Endothelial cell of hepatic sinusoid (primary cell): ENCODE measurements at regions not wholly inside any gene's neighbourhood (a gene's known extent, or its start where the extent isn't known, plus 50 kb on each side); places are given as distances from the start of the nearest gene placed in this dataset.

Source experiments
- in situ Hi-C: cut with HindIII; loops from 2 replicates; pipeline ENCODE4 v1.10.0; 2017; ENCODE audit warnings: low sequenced_read_pairs

GRCh38 chrX:134747006-134747405 is 50.0 kb downstream of the PABIR2 start:
- in situ Hi-C loops: no loop called here

GRCh38 chrX:134746410-134746785 is 50.6 kb downstream of the PABIR2 start:
- in situ Hi-C loops: no loop called here

DNA sequence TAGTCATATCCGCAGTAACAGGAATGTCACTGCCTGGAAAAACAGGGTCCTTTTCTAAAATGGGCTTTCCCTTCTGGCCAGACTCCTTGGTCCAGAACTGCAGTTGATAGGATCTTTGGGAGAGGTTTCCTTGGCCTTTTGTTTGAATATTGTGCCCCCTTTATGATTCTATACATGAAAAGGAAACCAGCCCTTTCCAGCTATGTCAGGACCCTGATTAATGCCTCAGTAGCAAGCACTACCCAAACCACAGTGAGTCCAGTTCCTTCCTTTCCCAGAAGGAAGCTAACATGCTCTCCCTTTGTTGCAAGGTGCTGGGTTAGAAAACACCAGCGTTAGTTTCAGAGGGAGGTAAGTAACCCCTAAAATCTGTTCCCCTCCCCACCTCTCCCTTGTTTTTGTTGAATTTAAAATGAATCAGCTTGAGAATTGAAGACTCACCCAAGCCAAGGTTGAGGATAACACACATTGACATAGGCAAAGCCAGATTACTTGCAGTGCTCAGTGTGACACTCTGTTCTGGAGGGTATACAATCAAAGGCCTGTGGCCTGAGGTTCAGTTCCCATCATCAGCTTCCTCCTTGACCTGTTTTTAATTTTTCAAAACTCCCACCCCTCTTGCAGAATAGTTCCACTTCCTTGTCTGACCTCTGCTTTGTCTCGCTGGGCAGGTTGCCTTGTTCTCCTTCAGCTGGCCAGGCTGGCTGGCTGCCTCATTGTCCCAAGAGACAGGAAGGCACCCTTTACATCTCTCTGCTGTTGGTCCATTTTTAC is 51.2 kb downstream of the PABIR2 start:
- in situ Hi-C loops: no loop called here

DNA sequence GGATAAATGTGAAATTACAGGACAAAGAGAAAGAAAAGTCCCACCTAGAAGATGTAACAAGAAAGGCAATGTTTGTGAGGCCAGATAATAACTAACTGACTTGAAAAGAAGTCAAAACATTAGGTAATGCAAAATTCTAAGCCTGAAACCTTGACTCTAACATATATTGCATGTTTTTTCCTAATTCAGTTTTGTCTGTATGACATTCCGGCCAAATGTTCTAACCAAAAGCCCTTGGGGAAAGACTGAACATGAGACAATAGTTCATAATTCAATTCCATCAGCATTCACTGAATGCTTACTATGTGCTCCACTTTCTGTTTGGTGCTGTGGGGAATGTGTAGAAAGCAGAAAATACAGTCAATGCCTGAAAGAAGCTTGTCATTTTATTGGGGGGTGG is 53.9 kb downstream of the PABIR2 start:
- in situ Hi-C loops: no loop called here

DNA sequence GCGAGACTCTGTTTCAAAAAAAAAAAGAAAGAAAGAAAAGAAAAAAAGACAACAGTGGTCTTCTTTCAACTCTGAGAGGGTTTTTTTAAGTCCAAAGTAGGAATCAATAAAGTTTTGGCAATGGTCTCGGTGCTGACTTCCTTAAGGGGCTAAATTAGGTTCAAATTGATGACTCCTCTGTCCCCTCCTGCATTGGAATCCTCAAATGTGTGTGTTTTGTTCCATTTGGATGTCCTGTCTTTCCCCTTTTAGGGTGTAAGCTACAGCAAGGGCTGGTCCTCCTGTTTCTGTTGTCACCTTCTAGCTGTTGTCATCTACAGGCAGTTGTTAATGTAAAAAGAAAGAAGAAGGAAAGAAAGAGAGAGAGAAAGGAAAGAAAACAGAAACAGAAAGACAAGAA is 54.4 kb downstream of the PABIR2 start:
- in situ Hi-C loops: no loop called here

- in situ Hi-C loops: no loop called here
Observed at GRCh38 chrX:134741746-134742145, 55.3 kb downstream of the PABIR2 start.

GRCh38 chrX:134738986-134739740 is 57.8 kb downstream of the PABIR2 start:
- in situ Hi-C loops: loop anchor here (5.0 to 10.0 kb wide), 2 partner anchors 47 to 64 kb away; no protein-coding TSS in a partner anchor

DNA sequence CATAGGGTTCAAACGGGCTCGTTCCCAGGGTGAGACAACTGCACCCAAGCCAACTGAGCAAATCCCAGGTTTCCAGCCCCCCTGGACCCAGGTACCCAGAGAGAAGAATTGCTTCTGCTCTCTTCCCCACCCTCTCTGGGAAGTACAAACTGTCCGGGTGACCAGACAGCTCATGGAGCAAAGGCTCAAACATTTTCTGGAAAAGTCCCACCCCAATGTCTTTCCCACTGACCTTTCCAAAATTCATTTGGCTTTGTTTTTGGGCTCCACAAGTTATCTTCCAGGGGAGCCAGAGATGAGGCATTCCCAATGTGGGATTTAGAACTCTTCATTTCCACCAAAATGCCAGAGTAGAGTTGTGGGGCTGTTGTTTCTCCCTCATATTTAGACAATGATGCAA is 58.6 kb downstream of the PABIR2 start:
- in situ Hi-C loops: loop anchor here (5.0 to 10.0 kb wide), 2 partner anchors 46 to 64 kb away; no protein-coding TSS in a partner anchor

- in situ Hi-C loops: loop anchor here (5.0 to 10.0 kb wide), 2 partner anchors 46 to 63 kb away; no protein-coding TSS in a partner anchor
Observed at GRCh38 chrX:134737721-134738369, 59.2 kb downstream of the PABIR2 start.

GRCh38 chrX:134737061-134737460 is 59.9 kb downstream of the PABIR2 start:
- in situ Hi-C loops: loop anchor here (5.0 to 10.0 kb wide), 2 partner anchors 45 to 62 kb away; no protein-coding TSS in a partner anchor

DNA sequence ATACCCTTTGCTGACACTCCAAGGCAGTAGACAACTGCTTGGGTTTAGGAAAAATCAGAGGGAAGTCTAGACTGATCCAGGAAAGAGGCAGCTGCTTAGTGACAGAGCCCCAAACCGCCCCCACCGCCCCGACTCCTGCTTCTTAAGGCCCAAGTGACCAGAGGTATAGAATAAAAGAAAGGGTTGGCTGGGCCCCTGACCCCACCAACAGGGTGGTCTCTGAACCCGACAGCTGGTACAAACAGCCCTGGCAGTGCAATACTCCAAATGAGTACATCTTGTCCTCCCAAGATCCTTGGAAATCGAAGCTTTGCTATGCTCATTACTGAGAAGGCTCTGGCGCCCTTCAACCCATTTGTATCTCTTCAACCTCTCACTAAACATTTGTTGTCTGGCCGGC is 60.6 kb downstream of the PABIR2 start:
- in situ Hi-C loops: loop anchor here (5.0 to 10.0 kb wide), 2 partner anchors 44 to 62 kb away; no protein-coding TSS in a partner anchor

DNA sequence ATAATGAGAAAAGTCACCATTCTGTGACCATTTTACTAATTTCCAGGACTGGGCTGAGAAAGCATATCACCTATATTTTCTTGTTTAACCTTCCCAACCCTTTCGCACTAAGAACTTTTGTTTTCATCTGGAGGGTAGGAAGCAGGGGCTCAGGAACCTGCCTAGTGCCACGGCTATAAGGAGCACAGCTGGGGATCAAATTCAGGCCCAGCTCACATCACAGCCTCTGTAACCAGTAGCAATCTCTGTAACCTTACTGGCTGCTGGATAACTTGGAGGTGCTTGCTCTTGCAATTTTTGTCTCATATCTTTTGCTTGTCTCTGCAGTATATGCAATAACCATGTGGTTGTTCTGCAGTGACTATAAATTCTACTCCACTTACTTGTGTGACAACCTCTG is 62.0 kb downstream of the PABIR2 start:
- in situ Hi-C loops: loop anchor here (5.0 to 10.0 kb wide), 2 partner anchors 43 to 60 kb away; no protein-coding TSS in a partner anchor

DNA sequence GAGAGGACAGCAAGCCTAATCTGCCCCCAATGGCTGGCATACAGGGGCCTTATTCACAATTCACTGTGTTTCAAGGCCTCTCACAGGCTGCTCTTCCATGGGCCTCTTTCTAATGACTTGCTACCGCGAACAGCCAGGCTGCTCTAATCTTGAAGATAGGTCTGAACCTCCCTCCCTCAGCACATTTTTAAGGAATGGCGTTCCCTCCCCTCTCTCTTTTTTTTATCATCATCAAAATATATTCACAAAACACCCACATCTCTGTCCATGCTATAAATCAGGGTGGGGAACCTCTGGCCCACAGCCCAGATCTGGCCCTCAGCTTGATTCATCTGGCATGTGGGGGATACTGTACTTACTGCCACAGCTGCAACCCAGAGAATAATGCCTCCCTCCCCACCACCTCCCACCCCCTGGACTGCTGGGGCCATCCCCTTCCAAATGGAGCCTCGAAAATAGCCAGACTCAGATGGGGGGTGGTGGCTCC is 62.5 kb downstream of the PABIR2 start:
- in situ Hi-C loops: loop anchor here (10.0 kb wide), 1 partner anchor 60 kb away; no protein-coding TSS in a partner anchor

DNA sequence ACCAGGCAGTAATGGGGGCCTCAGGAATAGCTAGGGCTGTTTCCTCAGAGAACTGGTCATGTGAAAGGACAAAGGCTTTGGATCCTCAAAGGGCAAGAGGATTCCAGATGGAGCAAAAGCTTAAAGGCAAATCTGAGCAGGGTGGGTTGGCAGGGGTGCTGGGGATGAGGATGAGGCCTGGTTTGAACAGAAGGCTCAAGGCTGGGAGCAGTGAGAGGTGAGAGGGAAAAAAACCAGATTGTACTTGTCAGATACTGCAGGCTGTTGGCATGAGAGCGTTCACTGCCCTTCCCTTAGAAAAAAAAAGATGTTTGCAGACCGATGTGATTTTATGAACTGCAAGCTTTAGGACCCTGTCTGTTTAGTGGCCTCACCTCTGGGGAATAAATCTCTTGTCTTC is 63.4 kb downstream of the PABIR2 start:
- in situ Hi-C loops: loop anchor here (10.0 kb wide), 1 partner anchor 59 kb away; no protein-coding TSS in a partner anchor

DNA sequence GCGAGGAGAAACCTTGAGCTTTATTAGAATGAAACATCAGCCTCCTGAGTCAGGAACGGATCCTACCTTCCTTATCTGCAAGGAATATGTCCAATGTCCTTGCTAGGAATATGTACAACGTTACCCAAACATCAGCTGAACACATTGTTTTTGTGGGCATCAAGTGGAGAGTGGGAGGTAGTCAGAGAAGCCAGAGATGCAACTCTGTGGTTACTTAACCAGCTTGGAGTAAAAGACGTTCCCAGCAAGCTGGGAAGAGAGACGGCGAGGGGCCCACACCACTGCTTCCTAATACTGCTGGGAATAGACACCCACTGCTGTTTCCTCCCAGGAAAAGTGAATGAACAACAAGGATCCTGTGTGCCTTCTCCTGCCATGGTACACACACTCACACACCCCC is 64.3 kb downstream of the PABIR2 start:
- in situ Hi-C loops: loop anchor here (10.0 kb wide), 1 partner anchor 58 kb away; no protein-coding TSS in a partner anchor

- in situ Hi-C loops: loop anchor here (10.0 kb wide), 1 partner anchor 57 kb away; no protein-coding TSS in a partner anchor
Observed at GRCh38 chrX:134732152-134732551, 64.9 kb downstream of the PABIR2 start.

DNA sequence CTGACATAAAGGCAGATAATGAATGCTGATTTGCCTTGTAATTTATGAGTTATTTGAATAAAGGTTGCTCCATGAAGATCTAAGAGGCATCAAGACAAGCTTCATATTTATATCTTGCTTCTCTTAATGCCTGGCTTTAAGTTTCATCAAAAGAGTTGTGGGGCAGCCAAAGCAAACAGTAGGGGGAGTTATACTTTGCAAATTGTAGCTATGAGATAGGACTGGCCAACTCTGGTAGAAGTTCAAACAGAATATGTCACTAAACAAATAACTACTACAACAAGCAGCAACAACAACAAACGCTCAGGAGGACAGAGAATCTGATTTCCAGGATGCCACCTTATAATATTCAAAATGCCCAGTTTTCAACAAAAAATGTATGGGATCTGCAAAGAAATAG is 69.1 kb upstream of the PLAC1 start:
- in situ Hi-C loops: no loop called here

DNA sequence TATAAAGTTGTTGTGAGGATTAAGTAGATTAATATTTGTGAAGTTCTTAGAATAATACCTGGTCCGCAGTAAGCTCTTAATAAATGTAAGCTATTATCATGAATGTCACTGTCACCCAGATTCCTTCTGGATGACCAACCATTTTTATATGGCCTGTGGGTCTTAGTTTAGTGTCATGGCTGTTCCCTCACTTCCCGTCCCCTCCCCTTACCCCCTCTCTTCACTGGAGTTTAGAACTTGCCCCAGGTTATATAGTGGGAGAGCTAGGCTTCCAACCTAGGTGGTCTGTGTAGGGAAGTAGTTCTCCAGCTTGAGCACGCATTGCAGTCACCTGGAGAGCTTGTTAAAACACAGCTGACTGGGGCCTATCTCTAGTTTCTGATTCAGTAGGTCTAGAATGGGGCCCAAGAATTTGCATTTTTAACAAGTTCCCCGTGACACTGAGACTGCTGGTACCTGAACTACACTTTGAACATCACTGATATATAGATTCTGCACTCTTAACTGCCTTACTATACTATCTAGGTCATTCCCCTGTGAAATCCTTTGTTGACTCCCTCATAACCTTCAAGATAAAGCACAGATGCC is 66.9 kb upstream of the PLAC1 start:
- in situ Hi-C loops: no loop called here

DNA sequence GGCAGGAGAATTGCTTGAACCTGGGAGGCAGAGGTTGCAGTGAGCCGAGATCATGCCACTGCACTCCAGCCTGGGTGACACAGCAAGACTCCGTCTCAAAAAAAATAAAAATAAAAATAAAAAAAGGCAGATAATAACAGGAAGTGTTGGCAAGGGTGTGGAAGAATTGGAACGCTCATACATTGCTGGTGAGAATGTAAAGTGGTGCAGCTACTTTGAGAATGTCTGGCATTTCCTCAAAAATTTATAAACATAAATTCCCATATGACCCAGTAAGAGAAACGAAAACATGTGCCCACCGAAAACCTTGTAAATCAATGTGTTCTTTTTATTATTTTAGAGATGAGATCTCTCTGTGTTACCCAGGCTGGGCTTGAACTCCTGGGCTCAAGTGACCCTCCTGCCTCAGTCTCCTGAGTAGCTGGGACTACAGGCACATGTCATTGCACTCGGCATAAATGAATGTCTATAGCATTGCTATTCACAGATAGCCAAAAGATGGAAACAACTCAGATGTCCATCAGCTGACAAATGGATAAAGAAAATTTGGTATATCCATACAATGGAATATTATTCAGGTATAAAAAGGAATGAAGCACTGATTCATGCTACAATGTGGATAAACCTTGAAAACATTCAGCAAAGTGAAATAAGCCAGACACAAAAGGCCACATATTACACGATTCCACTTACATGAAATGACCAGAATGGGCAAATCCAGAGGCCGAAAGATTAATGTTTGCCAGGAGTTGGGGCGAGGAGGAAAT is 63.7 kb upstream of the PLAC1 start:
- in situ Hi-C loops: no loop called here

DNA sequence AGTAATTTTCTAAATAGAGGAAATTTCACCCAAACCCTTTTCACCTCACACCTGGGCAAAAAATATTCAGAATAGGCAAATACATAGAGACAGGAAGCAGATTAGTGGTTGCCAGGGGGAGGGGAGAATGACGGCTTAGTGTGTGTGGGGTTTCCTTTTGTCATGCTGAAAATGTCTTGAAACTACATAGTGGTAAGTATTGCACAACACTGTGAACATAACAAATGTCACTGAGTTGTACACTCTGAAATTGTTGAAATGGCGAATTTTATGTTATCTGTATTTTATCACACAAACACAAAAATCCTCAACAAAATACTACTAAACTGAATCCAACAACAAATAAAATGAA is 60.7 kb upstream of the PLAC1 start:
- in situ Hi-C loops: no loop called here
